ENCODE measurements at regions not wholly inside any gene's neighbourhood (a gene's known extent, or its start where the extent isn't known, plus 50 kb on each side); places are given as distances from the start of the nearest gene placed in this dataset.

DNA sequence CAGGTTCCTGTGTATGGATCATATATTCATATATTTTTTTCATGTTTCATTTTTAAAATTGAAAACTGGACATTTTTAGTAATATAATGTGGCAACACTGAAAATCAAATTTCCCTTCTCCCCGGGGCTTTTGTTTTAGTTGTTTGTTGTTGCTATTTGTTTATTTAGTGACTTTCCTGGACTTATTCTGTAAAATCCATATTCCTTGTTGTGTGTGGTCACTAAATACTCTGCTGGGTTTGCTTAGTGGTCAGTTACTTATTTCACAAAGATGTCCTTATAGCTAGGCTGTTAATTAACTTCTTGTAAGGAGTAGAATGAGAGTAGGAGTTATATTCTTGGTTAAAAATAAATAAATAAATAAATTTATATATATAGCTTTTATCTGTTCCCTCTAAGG lies 121.6 kb upstream of the MED13L start:
- FAIRE-seq (no peak), DNase-seq (ENCODE audit: insufficient read length) (no peak)
- TF ChIP-seq TAF1 (IDR thresholded peaks at IDR 0.05; ENCODE audit: borderline replicate concordance, low read depth, low read length) (no peak), POLR2A (IDR thresholded peaks at IDR 0.05; ENCODE audit: low read depth, low read length) (no peak), POLR2AphosphoS5 (IDR thresholded peaks at IDR 0.05; ENCODE audit: low read depth, low read length) (no peak)

DNA sequence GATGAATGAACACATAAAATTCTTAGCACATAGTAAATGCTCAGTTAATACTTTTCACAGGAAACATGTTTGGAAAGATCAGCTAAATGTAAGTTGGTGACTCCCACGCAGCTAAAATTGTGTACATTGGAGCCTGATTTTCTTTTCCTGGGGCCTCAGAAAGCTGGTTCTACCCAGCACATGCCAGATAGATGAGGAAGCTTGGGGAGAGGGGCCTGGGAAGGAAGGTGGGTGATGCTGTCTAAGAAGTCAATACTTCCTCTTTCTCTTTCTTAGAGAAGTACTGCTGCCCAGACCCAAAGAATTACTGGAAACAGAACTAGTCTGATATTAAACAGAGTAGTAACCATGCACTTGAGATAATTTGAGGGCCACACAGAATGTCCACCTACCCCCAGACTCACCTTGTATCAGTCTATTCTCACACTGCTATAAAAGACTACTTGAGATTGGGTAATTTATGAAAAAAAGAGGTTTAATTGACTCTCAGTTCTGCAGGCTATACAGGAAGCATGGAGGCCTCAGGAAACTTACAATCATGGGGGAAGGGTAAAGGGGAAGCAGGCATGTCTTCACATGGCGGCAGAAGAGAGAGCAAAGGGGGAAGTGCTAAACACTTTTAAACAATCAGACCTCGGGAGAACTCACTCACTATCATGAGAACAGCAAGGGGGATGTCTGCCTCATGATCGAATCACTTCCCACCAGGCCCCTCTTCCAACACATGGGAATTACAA lies 123.3 kb upstream of the MED13L start:
- FAIRE-seq = no peak
- no peak for DNase-seq (ENCODE audit: insufficient read length)
- TF ChIP-seq TAF1 (IDR thresholded peaks at IDR 0.05; ENCODE audit: borderline replicate concordance, low read depth, low read length) (no peak), POLR2AphosphoS5 (IDR thresholded peaks at IDR 0.05; ENCODE audit: low read depth, low read length) (no peak)

DNA sequence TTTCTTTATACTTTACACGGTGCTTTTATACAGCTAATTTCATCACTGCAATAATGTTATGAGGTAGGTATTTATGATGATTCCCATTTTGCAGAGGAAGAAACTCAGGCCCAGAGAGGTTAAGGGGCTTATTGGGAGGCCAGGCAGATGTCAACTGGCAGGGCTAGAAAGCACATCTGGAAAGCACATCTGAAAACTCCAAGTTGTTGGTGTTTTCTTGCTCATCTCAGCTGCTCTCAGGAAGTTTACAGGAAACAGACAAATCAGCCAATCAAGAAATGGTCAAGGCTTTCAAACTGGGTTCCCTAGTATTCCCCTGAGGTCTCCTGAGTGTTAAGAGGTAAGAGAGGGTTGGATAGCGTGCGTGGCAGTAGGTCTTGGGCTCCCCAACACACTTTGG lies 124.1 kb upstream of the MED13L start:
- no peak for TF ChIP-seq TAF1 (IDR thresholded peaks at IDR 0.05; ENCODE audit: borderline replicate concordance, low read depth, low read length)
- TF ChIP-seq POLR2A (IDR thresholded peaks at IDR 0.05; ENCODE audit: low read depth, low read length) = no peak
- no peak for TF ChIP-seq POLR2AphosphoS5 (IDR thresholded peaks at IDR 0.05; ENCODE audit: low read depth, low read length)
- DNase-seq (ENCODE audit: insufficient read length) (no peak), FAIRE-seq (no peak)

DNA sequence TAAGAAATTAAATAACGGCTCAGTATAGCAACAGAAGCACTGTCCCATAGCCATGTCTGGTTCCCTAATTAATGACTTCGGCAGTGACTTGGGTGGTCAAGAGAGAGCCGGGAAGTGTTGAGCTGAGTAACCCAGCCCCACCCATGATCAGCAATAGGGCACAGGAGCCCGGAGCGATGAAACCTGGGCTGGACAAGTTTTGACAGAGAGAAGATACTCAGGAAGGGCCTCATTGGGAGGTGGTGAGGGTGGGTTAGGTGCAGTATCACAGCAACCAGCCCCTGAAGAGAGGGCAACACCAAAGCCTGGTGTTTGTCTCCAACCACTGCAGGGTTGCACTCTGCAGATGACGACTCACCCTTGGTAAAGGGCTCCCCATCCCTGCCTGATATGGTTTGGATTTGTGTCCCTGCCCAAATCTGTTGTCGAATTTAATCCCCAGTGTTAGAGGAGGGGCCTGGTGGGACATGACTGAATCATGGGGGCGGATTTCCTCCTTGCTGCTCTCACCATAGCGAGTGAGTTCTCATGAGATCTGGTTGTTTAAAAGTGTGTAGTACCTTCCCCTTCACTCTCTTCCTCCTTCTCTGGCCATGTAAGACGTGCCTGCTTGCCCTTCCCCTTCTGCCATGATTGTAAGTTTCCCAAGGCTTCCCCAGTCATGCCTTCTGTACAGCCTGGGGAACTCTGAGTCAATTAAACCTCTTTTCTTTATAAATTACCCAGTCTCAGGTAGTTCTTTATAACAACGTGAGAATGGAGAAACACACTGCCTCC lies 124.9 kb upstream of the MED13L start:
- FAIRE-seq (no peak), DNase-seq (ENCODE audit: insufficient read length) (no peak)
- TF ChIP-seq POLR2AphosphoS5 (IDR thresholded peaks at IDR 0.05; ENCODE audit: low read depth, low read length) (no peak), TAF1 (IDR thresholded peaks at IDR 0.05; ENCODE audit: borderline replicate concordance, low read depth, low read length) (no peak), POLR2A (IDR thresholded peaks at IDR 0.05; ENCODE audit: low read depth, low read length) (no peak)

DNA sequence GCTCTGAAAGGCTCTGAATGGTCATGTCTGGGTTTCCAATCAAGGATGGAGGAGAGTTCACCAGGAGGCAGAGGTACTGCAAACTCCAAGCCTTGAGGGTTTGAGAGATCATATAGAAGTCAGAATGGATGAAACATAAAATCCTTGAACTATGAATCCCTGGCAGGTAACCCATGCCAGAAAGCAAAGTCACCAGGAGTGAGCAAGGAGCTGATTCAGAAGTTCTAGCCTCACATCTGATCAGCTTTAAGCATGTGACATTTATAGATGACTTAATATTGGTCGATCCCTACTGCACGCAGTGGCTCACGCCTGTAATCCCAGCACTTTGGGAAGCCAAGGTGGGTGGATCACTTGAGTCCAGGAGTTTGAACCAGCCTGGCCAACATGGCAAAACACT lies 126.1 kb upstream of the MED13L start:
- FAIRE-seq = no peak
- no peak for TF ChIP-seq TAF1 (IDR thresholded peaks at IDR 0.05; ENCODE audit: borderline replicate concordance, low read depth, low read length)
- no peak for TF ChIP-seq POLR2A (IDR thresholded peaks at IDR 0.05; ENCODE audit: low read depth, low read length)
- no peak for TF ChIP-seq POLR2AphosphoS5 (IDR thresholded peaks at IDR 0.05; ENCODE audit: low read depth, low read length)

DNA sequence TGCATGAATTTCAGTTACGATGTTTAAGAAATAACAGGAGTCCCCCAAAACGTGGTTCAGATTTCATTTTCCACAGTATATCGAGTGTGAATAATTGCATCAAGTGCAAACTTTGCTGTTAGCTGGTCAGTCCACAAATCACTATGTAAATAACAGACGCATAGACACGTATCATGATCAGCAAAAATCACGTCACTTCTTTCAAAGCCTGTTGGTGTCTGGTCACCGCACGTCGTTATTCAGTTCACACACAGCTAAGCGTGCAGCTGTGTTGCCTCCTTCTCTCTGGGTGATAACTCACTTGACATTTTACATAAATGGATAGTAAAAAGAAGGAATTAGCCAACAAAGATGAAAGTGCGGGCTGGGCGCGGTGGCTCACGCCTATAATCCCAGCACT lies 126.8 kb upstream of the MED13L start:
- FAIRE-seq (no peak), DNase-seq (ENCODE audit: insufficient read length) (no peak)
- no peak for TF ChIP-seq POLR2AphosphoS5 (IDR thresholded peaks at IDR 0.05; ENCODE audit: low read depth, low read length)
- TF ChIP-seq POLR2A (IDR thresholded peaks at IDR 0.05; ENCODE audit: low read depth, low read length) = no peak
- TF ChIP-seq TAF1 (IDR thresholded peaks at IDR 0.05; ENCODE audit: borderline replicate concordance, low read depth, low read length) = no peak

More for the DNA sequence above, 126.1 kb upstream of the MED13L start:
- DNase-seq (ENCODE audit: insufficient read length) = no peak

DNA sequence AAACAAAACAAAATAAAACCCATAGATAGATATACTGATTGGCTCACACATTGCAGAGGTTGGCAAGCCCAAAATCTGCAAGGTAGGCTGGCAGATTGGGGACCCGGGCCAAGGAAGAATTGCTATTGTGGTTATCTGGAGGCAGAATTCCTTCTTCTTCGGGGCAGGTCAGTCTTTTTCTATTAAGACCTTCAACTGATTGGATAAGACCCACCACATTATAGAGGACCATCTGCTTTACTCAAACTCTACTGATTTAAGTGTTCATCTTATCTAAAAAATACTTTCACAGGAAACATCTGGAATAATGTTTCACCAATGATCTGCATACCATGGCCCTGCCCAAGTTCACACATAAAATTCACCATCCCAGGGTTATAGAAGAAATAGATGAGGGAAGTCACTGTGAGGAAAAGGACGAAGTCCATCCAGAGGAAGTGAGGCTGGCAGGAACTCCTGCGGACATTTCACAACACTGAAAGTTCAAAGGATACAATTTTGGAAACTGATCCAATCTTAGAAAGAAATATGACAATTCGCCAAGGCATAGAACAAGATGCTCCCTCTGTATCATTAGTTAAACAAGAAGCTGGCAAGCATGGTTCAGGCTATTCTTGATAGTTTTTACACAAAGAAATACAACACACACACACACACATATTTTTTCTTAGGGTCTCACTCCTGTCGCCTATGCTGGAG lies 127.6 kb upstream of the MED13L start:
- no peak for FAIRE-seq
- TF ChIP-seq POLR2A (IDR thresholded peaks at IDR 0.05; ENCODE audit: low read depth, low read length) = no peak
- no peak for TF ChIP-seq POLR2AphosphoS5 (IDR thresholded peaks at IDR 0.05; ENCODE audit: low read depth, low read length)
- TF ChIP-seq TAF1 (IDR thresholded peaks at IDR 0.05; ENCODE audit: borderline replicate concordance, low read depth, low read length) = no peak
- no peak for DNase-seq (ENCODE audit: insufficient read length)

DNA sequence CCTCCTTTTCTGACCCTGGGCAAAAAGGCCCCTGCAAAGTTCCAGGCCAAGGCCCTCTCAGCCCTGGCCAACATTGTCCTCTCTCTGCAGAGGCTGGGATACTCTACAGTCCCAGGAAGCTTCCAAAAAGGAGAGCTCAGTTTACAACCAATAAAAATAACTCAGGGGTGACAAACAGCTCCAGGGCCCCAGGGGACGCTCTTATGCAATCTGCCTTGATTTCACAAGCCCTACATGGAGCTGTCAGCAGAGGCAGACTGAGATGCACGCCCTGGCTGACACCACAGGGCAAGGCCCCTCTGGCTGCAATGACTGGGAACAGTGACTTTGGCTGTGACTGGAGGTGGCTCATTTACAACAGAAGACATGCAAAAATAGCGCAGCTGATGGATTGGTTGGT lies 129.0 kb upstream of the MED13L start:
- TF ChIP-seq POLR2AphosphoS5 (IDR thresholded peaks at IDR 0.05; ENCODE audit: low read depth, low read length) (no peak), TAF1 (IDR thresholded peaks at IDR 0.05; ENCODE audit: borderline replicate concordance, low read depth, low read length) (no peak), POLR2A (IDR thresholded peaks at IDR 0.05; ENCODE audit: low read depth, low read length) (no peak)
- no peak for FAIRE-seq
- DNase-seq (ENCODE audit: insufficient read length) = no peak

DNA sequence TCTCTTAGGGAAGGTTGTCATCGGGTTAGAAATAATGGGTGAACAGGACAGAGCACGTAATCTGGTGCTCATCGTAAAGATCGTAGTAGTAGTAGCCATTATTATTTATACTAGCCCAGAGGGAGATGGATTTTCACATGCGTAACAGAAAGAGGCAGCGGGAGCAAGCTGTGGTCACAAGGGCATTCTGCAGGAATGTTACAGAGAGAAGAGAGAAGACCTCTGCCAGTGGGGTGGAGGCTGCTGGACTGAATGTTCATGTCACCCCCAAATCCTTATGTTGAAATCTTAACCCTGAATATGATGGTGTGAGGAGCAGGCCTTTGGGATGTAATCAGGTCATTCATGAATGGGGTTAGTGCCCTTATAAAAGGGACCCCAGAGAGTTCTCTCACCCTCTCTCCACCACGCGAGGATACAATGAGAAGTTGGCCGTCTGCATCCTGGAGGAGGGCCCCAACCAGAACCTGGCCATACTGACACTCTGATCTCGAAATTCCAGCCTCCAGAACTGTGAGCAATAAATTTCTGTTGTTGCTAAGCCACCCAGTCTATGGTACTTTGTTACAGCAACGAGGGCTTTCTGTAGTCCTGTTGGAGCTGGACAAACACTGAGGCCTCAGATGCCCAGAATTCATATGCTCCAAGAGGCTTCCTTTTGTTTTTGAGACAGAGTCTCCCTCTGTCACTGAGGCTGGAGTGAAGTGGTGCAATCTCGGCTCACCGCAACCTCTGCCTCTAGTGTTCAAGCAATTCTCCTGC lies 131.2 kb upstream of the MED13L start:
- no peak for DNase-seq (ENCODE audit: insufficient read length)
- FAIRE-seq = no peak
- no peak for TF ChIP-seq TAF1 (IDR thresholded peaks at IDR 0.05; ENCODE audit: borderline replicate concordance, low read depth, low read length)
- TF ChIP-seq POLR2AphosphoS5 (IDR thresholded peaks at IDR 0.05; ENCODE audit: low read depth, low read length) = no peak
- TF ChIP-seq POLR2A (IDR thresholded peaks at IDR 0.05; ENCODE audit: low read depth, low read length) = no peak

DNA sequence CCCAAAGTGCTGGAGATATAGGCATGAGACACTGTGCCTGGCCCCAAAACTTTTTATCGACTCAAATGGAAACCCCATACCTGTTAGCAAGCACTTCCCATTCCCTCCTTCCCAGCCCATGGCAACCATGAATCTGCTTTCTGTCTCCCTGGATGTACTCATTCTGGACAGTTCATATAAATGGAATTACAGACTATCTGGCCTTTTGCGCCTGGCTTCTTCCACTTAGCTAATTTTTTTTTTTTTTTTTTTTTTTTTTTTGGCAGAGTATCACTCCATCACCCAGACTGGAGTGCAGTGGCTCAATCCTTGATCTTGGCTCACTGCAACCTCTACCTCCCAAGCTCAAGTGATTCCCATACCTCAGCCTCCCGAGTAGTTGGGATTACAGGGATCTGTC lies 134.5 kb upstream of the MED13L start:
- DNase-seq (ENCODE audit: insufficient read length) (no peak), FAIRE-seq (no peak)
- no peak for TF ChIP-seq POLR2A (IDR thresholded peaks at IDR 0.05; ENCODE audit: low read depth, low read length)
- TF ChIP-seq POLR2AphosphoS5 (IDR thresholded peaks at IDR 0.05; ENCODE audit: low read depth, low read length) = no peak
- TF ChIP-seq TAF1 (IDR thresholded peaks at IDR 0.05; ENCODE audit: borderline replicate concordance, low read depth, low read length) = no peak

DNA sequence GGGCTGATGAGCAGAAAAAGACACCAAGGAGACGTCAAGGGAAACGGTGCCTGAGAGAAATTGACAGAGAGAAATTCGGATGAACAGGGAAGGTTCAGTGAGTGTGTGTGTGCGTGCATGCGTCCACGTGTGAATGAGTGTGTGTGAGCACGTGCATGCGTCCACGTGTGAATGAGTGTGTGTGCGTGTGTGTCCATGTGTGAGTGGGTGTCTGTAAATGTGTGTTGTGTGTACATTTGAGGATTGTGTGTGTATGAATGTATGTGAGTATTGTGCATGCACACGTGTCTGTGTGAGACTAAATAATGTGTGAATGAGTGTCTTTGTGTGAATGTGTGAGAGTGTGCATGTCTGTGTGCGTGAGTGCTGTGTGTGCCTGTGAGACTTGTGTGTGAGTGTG lies 137.4 kb upstream of the MED13L start:
- TF ChIP-seq POLR2AphosphoS5 (IDR thresholded peaks at IDR 0.05; ENCODE audit: low read depth, low read length) (no peak), POLR2A (IDR thresholded peaks at IDR 0.05; ENCODE audit: low read depth, low read length) (no peak), TAF1 (IDR thresholded peaks at IDR 0.05; ENCODE audit: borderline replicate concordance, low read depth, low read length) (no peak)
- FAIRE-seq (no peak), DNase-seq (ENCODE audit: insufficient read length) (no peak)
